Left lung (tissue), 4 donors: ENCODE measurements at regions not wholly inside any gene's neighbourhood (a gene's known extent, or its start where the extent isn't known, plus 50 kb on each side); places are given as distances from the start of the nearest gene placed in this dataset.

Source experiments
- ATAC-seq: fragments of 200-7000 bp; cut with Tn5 transposase; one replicate; pipeline ENCODE4 v1.9.1; 2020; ENCODE audit warnings: moderate library complexity
- DNase-seq, 4 donors: peaks; one replicate each; pipeline ENCODE4 v3.0.0-alpha.2; 2013 to 2020
- H3K27ac ChIP-seq, 2 donors: fragments of 200-600 bp; sonication (generic) in 1 of 2; one replicate each; pipeline versions ENCODE4 v1.5.0 to v1.8.0; 2020 to 2021
- H3K27me3 ChIP-seq, 2 donors: fragments of 200-600 bp; sonication (generic) in 1 of 2; one replicate each; pipeline versions ENCODE4 v1.5.0 to v1.8.0; 2020 to 2021
- H3K36me3 ChIP-seq, 2 donors: fragments of 200-600 bp; sonication (generic) in 1 of 2; one replicate each; pipeline versions ENCODE4 v1.5.0 to v1.8.0; 2020 to 2021
- H3K4me1 ChIP-seq, 2 donors: fragments of 200-600 bp; one replicate each; pipeline ENCODE4 v1.8.0; 2021
- H3K4me3 ChIP-seq, 2 donors: fragments of 200-600 bp; sonication (generic) in 1 of 2; one replicate each; pipeline versions ENCODE4 v1.5.0 to v1.8.0; 2020 to 2021; ENCODE audit warnings: mild to moderate bottlenecking in 1 of 2
- H3K9me3 ChIP-seq, 2 donors: fragments of 200-600 bp; sonication (generic) in 1 of 2; one replicate each; pipeline versions ENCODE4 v1.5.0 to v1.8.0; 2020 to 2021
- CTCF ChIP-seq, 2 donors: fragments of 200-600 bp; sonication (generic) in 1 of 2; IDR thresholded peaks; one replicate each; pipeline versions ENCODE4 v1.5.0 to v1.8.0; 2021; ENCODE audit warnings: antibody characterized with exemption in 2 of 2
- intact Hi-C, 2 donors: fragments of 100-400 bp; cut with DNase I; formaldehyde crosslinking; loops; one replicate each; pipeline versions ENCODE4 v1.11.2 to v1.14.2; 2022
- donor health status: DM: no; HTN: yes; CAD: no.
- donor health status: DM: no; HTN: no; CAD: no.

GRCh38 chr3:176595307-176595706, 602.0 kb downstream of the TBL1XR1 start:
- TF ChIP-seq CTCF (IDR thresholded peaks at IDR 0.05): no peak
- Histone ChIP-seq H3K27me3 (no peaks in the 10 kb centered on the region), H3K4me3 (no peak overlapping the region), H3K9me3 (no peaks in the 10 kb centered on the region), H3K4me1 (no peaks in the 10 kb centered on the region), H3K36me3 (no peaks in the 10 kb centered on the region), H3K27ac (no peak overlapping the region)
- ATAC-seq (no peak), DNase-seq (no peak)
- intact Hi-C loops: no loop called here

GRCh38 chr3:176590722-176591121, 606.6 kb downstream of the TBL1XR1 start:
- no peak for DNase-seq
- no peak overlapping the region for H3K27ac ChIP-seq
- no peaks in the 10 kb centered on the region for H3K4me1 ChIP-seq
- H3K27me3 ChIP-seq: no peaks in the 10 kb centered on the region
- H3K36me3 ChIP-seq: no peaks in the 10 kb centered on the region
- ATAC-seq: no peak
- no peak overlapping the region for H3K4me3 ChIP-seq
- no peak for TF ChIP-seq CTCF (IDR thresholded peaks at IDR 0.05)
- H3K9me3 ChIP-seq: no peaks in the 10 kb centered on the region
- intact Hi-C loops: no loop called here

- no peak for TF ChIP-seq CTCF (IDR thresholded peaks at IDR 0.05)
- intact Hi-C loops: no loop called here
- ATAC-seq (no peak), DNase-seq (no peak)
- H3K36me3 ChIP-seq: no peaks in the 10 kb centered on the region
- H3K27ac ChIP-seq: no peak overlapping the region
- H3K9me3 ChIP-seq: no peaks in the 10 kb centered on the region
- H3K4me1 ChIP-seq: no peaks in the 10 kb centered on the region
- H3K27me3 ChIP-seq: no peaks in the 10 kb centered on the region
- no peak overlapping the region for H3K4me3 ChIP-seq
Measured at GRCh38 chr3:176587089-176587488, 610.2 kb downstream of the TBL1XR1 start.

- no peaks in the 10 kb centered on the region for H3K27me3 ChIP-seq
- H3K9me3 ChIP-seq: no peaks in the 10 kb centered on the region
- H3K27ac ChIP-seq: no peak overlapping the region
- no peak overlapping the region for H3K4me3 ChIP-seq
- ATAC-seq (no peak), DNase-seq (no peak)
- intact Hi-C loops: no loop called here
- no peaks in the 10 kb centered on the region for H3K4me1 ChIP-seq
- H3K36me3 ChIP-seq: no peaks in the 10 kb centered on the region
- no peak for TF ChIP-seq CTCF (IDR thresholded peaks at IDR 0.05)
Measured at GRCh38 chr3:176584413-176585176, 612.7 kb downstream of the TBL1XR1 start.

- Histone ChIP-seq H3K27me3 (no peaks in the 10 kb centered on the region), H3K36me3 (no peaks in the 10 kb centered on the region), H3K27ac (no peak overlapping the region), H3K4me1 (no peaks in the 10 kb centered on the region), H3K4me3 (no peak overlapping the region), H3K9me3 (no peaks in the 10 kb centered on the region)
- intact Hi-C loops: no loop called here
- no peak for TF ChIP-seq CTCF (IDR thresholded peaks at IDR 0.05)
- no peak for ATAC-seq
- DNase-seq: no peak
Measured at GRCh38 chr3:176583956-176584355, 613.3 kb downstream of the TBL1XR1 start.
